Activated T-cell treated with anti-CD3 and anti-CD28 coated beads, Interleukin-2, amount 50 U/mL, for 72 hours (primary cell): ENCODE measurements at regions not wholly inside any gene's neighbourhood (a gene's known extent, or its start where the extent isn't known, plus 50 kb on each side); places are given as distances from the start of the nearest gene placed in this dataset.
"Not testable (repeated sequence)": the region's sequence is repeated elsewhere in the genome, so short reads cannot be mapped to it uniquely, and the experiment has no call there.

ENCODE experiments used
- ATAC-seq, 2 donors: fragments of 150-1000 bp; cut with Tn5 transposase; replicated peaks in 1 of 2; 2 replicates each; pipeline ENCODE4 v1.10.0; 2021; ENCODE audit warnings: moderate library complexity in 2 of 2, mild to moderate bottlenecking in 1 of 2
- DNase-seq, 2 donors: peaks; one replicate each; pipeline ENCODE4 v3.0.0; 2021 to 2022; ENCODE audit warnings: mixed read lengths in 1 of 2
- H3K27ac Mint-ChIP-seq: one replicate; pipeline ENCODE4 v1.8.0; 2022; ENCODE audit warnings: mild to moderate bottlenecking, moderate library complexity, mixed read lengths
- H3K27me3 Mint-ChIP-seq: one replicate; pipeline ENCODE4 v1.8.0; 2022; ENCODE audit warnings: low read depth, mixed read lengths
- H3K36me3 Mint-ChIP-seq, 2 donors: one replicate each; pipeline ENCODE4 v1.8.0; 2022; ENCODE audit warnings: mixed read lengths in 2 of 2, mild to moderate bottlenecking in 1 of 2; ENCODE audit not compliant: insufficient read depth in 2 of 2
- H3K4me1 Mint-ChIP-seq: one replicate; pipeline ENCODE4 v1.8.0; 2022; ENCODE audit warnings: low read depth, mixed read lengths
- H3K4me3 Mint-ChIP-seq, 2 donors: one replicate each; pipeline ENCODE4 v1.8.0; 2022; ENCODE audit warnings: mild to moderate bottlenecking in 2 of 2, mixed read lengths in 2 of 2, moderate library complexity in 2 of 2
- H3K9me3 Mint-ChIP-seq, 2 donors: one replicate each; pipeline ENCODE4 v1.8.0; 2022; ENCODE audit warnings: mixed read lengths in 2 of 2

DNA sequence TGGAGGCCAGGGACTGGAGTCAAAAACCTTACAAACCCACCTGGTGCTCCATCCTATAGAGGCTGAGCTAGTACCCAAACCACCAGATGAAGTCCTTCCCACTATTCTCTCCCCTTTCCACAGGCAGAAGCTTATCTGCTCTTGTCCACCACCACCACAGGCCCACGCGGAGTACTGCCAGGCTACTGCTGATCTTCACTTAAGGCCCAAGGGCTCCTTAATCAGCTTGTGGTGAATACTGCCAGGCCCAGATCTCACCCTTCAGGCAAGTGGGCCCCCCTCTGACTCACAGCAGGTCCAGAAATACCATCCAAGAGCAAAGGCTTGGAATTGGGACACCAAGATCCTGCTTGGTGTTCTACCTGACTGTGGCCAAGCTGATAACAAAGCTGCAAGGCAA, 598.1 kb upstream of the CBLB start:
- Mint-ChIP-seq H3K4me3 (no peak overlapping the region), H3K36me3 (peaks cover 17 to 56% of the 10 kb centered on the region in 2 donors), H3K4me1 (no peaks in the 10 kb centered on the region), H3K27ac (no peak overlapping the region), H3K9me3 (peaks cover 11 to 27% of the 10 kb centered on the region in 2 donors), H3K27me3 (peaks cover 5% of the 10 kb centered on the region)
- ATAC-seq (no peak), DNase-seq (no peak)

DNA sequence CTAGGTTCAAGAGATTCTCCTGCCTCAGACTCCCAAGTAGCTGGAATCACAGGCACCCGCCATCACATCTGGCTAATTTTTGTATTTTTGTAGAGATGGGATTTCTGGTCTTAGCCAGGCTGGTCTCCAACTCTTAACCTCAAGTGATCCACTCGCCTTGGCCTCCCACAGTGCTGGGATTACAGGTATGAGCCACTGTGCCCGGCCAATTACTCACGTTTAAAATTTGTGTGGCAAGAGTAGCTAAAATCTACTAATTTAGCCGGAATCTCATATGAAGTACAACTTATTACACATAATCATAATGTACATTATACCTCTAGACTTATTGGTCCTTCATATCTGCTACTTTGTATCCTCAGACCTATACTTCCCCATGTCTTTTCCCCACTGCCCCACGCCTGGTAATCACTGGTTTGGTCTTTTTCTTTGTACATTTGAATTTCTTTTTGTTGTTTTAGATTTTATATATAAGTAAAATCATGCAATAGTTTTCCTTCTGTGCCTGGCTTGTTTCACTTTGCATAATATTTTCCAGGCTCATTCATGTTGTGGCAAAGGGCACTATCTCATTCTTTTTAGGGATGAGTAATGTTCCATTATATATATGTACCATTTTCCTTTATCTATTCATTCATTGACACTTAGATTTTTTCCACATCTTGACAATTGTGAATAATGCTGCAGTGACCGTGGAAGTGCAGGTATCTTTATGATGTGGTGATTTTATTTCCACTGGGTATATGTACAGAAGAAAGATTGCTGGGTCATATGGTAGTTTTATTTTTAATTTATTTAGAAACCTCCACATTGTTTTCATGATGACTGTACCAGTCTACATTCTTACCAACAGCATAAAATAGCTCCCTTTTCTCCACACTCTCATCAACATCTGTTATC, 605.0 kb upstream of the CBLB start:
- peak overlapping the region; percentile 1 to 20 for H3K4me3 Mint-ChIP-seq
- peaks cover 30% of the 10 kb centered on the region for H3K4me1 Mint-ChIP-seq
- H3K9me3 Mint-ChIP-seq = peaks cover 13 to 16% of the 10 kb centered on the region in 2 donors
- H3K27ac Mint-ChIP-seq = peak overlapping the region; percentile 58
- ATAC-seq = peak; percentile 92 to 93
- DNase-seq = peak in 1 of 2 donors; percentile 26
- peaks cover 23 to 64% of the 10 kb centered on the region in 2 donors for H3K36me3 Mint-ChIP-seq
- no peaks in the 10 kb centered on the region for H3K27me3 Mint-ChIP-seq

DNA sequence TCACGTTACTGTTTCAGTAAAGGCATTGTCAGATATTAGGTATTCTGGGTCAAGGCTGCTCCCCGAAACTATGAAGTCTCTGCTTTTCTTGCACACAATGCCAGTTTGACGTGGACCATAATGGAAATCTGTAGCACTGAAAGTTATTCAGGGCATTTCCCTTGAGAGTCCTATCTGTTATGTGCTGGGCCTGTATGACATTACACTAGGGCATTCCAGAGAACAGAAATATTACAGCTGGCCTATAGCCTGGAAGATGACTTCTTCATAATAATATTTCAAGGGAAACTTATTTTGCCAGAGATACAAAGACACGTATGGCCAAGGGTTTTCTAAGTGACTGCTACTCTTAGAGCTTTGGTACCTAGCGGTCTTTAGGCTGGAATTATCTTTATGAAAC, 613.6 kb upstream of the CBLB start:
- H3K36me3 Mint-ChIP-seq = peaks cover 17 to 34% of the 10 kb centered on the region in 2 donors
- no peaks in the 10 kb centered on the region for H3K4me1 Mint-ChIP-seq
- DNase-seq (no peak), ATAC-seq (no peak)
- no peaks in the 10 kb centered on the region for H3K27me3 Mint-ChIP-seq
- H3K4me3 Mint-ChIP-seq = no peak overlapping the region
- peaks cover 11 to 22% of the 10 kb centered on the region in 2 donors for H3K9me3 Mint-ChIP-seq
- H3K27ac Mint-ChIP-seq = no peak overlapping the region

DNA sequence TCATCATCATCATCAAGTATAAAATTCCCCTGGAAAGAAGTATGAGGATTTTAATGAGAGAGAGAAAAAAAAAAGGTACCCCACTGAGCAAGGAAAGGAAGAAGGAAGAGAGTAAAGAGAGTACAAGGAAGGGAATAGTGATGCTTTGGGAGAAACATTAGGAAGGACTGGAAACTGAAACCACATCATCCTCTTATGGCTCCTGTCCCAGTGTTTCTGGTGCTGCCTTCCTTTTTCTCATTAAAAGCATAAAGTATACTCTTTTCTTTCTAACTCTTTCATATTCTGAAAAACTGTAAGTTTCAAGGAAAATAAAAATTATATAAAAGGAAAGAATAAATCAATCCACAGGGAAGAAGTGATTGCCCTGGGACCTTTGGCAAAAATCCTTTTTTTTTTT, 616.4 kb upstream of the CBLB start:
- Mint-ChIP-seq H3K4me3 (no peak overlapping the region), H3K4me1 (no peaks in the 10 kb centered on the region), H3K36me3 (peaks cover 3 to 12% of the 10 kb centered on the region in 2 donors), H3K9me3 (peaks cover 2 to 14% of the 10 kb centered on the region in 2 donors), H3K27ac (no peak overlapping the region), H3K27me3 (no peaks in the 10 kb centered on the region)
- ATAC-seq (no peak), DNase-seq (no peak)

DNA sequence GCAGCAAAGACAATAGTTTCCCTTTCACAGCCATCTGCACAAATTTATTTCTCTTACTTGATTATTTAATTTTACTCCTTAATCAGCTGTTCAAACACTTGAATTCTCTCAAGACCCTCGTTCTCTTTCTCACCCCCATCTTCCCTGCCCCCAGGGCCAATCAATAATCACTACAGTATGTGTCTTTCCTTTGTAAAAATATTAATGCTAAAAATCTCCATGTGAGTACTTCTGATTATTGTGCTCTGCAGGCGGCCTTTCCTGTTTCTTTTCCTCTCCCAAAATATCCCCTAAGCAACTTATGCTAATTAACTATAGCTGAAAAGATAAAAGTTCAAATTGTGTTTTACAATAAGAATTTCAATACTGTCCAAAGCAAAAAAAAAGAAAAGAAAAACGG, 617.0 kb upstream of the CBLB start:
- H3K27ac Mint-ChIP-seq = no peak overlapping the region
- peaks cover 3 to 12% of the 10 kb centered on the region in 2 donors for H3K36me3 Mint-ChIP-seq
- DNase-seq (no peak), ATAC-seq (no peak)
- peaks cover 2 to 11% of the 10 kb centered on the region in 2 donors for H3K9me3 Mint-ChIP-seq
- no peak overlapping the region for H3K4me3 Mint-ChIP-seq
- H3K4me1 Mint-ChIP-seq = no peaks in the 10 kb centered on the region
- H3K27me3 Mint-ChIP-seq = no peaks in the 10 kb centered on the region

DNA sequence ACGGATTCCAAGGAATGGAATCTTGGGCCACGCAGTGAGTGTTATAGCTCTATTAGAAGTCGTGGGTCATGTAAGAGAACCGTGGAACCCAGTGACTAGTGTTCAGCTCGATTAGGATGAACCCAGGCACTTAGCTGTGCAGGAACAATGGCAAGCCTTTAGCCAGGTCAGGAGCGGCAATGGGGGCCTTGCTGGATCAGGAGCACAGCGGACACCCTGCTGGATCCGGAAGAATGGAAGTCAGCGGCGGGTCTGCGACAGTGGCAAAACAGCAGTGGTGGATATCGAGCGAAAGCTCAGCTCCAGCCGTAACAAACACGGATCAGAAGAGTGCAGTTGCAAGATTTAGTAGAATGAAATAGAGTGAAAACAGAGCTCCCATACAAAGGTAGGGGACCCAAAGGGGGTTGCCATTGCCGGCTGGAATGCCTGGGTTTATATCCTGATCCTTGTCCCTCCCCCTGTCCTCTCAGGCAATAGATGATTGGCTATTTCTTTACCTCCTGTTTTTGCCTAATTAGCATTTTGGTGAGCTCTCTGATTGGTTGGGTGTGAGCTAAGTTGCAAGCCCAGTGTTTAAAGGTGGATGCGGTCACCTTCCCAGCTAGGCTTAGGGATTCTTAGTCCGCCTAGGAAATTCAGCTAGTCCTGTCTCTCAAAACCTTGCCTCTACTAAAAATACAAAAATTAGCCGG, 618.3 kb upstream of the CBLB start:
- not testable (repeated sequence) for H3K27me3 Mint-ChIP-seq, H3K4me3 Mint-ChIP-seq, H3K4me1 Mint-ChIP-seq, H3K27ac Mint-ChIP-seq, H3K9me3 Mint-ChIP-seq, ATAC-seq, DNase-seq, H3K36me3 Mint-ChIP-seq

DNA sequence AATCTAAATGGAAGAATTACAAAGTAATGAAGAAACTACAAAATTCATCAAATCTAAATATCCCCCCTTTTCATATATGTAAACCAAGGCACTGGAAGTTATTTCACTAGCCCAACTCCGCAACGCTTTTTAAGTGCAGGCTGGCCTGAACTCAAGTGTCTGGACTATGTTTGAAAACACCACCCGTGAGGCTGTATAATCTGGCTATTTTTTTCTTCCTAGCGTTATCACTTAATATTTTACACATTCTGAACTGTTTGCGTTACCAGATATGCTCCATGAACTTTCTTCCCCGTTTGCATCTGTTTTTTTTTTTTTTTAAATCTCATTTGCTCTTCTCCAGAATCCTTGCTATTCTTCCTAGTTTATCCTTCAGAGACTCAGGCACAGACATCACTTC, 619.5 kb upstream of the CBLB start:
- Mint-ChIP-seq H3K4me1 (no peaks in the 10 kb centered on the region), H3K27me3 (no peaks in the 10 kb centered on the region), H3K4me3 (no peak overlapping the region), H3K36me3 (peaks cover 2 to 4% of the 10 kb centered on the region in 2 donors), H3K9me3 (peaks cover 2 to 6% of the 10 kb centered on the region in 2 donors), H3K27ac (no peak overlapping the region)
- DNase-seq (no peak), ATAC-seq (no peak)

DNA sequence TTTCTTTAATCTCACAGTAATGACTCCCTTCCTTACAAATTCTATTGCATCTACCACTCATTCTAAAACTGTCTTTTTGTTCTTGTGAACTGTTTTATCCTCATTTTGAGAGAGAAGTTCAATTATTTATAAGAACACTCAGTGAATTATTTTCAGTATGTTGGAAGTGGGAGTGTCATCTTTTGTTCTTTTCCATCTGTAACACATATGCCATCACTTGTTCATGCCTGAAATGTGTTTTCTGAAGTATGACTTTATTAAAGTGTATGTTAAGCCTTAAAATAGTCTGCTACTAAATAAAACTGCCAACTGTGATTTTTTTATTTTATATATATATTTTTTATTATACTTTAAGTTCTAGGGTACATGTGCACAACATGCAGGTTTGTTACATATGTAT, 623.0 kb upstream of the CBLB start:
- peaks cover 0 to 3% of the 10 kb centered on the region in 2 donors for H3K9me3 Mint-ChIP-seq
- H3K27ac Mint-ChIP-seq = no peak overlapping the region
- H3K4me3 Mint-ChIP-seq = no peak overlapping the region
- ATAC-seq (no peak), DNase-seq (no peak)
- H3K27me3 Mint-ChIP-seq = no peaks in the 10 kb centered on the region
- no peaks in the 10 kb centered on the region for H3K36me3 Mint-ChIP-seq
- H3K4me1 Mint-ChIP-seq = no peaks in the 10 kb centered on the region

DNA sequence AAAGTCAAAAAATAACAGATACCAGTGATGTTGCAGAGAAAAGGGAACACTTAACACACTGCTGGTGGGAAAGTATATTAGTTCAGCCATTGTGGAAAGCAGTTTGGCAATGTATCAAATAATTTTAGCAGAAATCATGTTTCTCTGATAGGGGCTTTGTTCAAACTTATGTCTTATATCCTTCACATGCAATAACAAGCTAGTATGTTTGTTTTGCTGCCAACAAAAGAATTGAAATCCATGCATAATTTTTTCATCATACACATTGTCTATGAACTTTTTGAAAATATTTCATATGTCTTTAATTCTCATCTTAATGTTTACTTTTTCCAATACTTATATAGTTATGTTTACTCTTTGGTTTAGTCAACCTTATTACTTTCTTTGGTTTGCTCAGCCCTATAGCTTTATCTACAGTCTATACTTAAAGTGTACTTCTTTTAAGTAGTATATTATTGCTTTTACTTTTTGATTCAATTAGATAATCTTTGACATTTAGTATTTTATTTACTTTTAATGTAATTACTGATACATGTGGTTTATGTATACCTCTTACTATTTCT, 639.6 kb upstream of the CBLB start:
- Mint-ChIP-seq H3K27ac (no peak overlapping the region), H3K36me3 (peaks cover 0 to 7% of the 10 kb centered on the region in 2 donors), H3K9me3 (peaks cover 0 to 7% of the 10 kb centered on the region in 2 donors), H3K27me3 (no peaks in the 10 kb centered on the region), H3K4me1 (peaks cover 15% of the 10 kb centered on the region), H3K4me3 (no peak overlapping the region)
- ATAC-seq = no peak
- DNase-seq = no peak

DNA sequence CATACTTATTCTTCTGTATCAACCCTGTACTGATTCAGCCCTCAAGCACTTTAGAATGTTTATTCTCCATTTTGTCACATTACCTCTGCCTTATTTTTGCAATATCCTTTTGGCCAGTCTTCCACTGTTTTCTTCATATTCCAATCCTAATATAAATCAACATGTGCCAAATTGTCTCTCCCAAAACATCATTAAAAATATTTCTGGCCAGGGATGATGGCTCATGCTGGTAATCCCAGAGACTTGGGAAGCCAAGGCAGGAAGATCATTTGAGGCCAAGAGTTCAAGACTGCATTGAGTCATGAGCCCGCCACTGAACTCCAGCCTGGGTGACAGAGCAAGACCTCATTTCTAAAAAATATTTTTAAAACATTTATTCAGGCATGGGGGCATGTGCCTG, 641.4 kb upstream of the CBLB start:
- no peak overlapping the region for H3K4me3 Mint-ChIP-seq
- H3K27ac Mint-ChIP-seq = no peak overlapping the region
- DNase-seq = no peak
- no peak for ATAC-seq
- H3K27me3 Mint-ChIP-seq = no peaks in the 10 kb centered on the region
- H3K4me1 Mint-ChIP-seq = peaks cover 15% of the 10 kb centered on the region
- peaks cover 0 to 7% of the 10 kb centered on the region in 2 donors for H3K36me3 Mint-ChIP-seq
- peaks cover 0 to 7% of the 10 kb centered on the region in 2 donors for H3K9me3 Mint-ChIP-seq

DNA sequence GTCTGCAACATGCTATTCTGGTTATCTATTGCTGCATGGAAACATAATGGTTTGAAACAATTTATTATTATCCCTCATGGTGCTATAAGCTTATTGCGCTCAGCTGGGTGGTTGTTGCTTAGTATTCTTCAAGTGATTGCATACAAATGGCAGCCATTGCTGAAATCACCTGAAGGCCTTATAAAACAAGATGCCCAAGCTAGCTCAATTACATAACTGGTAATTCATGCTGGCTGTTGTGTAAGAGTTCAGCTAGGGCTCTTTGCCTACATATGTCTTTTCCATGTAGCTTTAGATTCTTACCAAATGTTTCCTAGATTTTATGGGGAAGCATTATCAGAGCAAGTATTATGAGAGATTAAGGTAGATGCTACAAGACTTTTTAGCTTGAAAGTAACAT, 644.0 kb upstream of the CBLB start:
- DNase-seq (no peak), ATAC-seq (no peak)
- H3K4me3 Mint-ChIP-seq = no peak overlapping the region
- H3K27ac Mint-ChIP-seq = no peak overlapping the region
- H3K9me3 Mint-ChIP-seq = peaks cover 0 to 3% of the 10 kb centered on the region in 2 donors
- peaks cover 1% of the 10 kb centered on the region in 2 donors for H3K36me3 Mint-ChIP-seq
- no peaks in the 10 kb centered on the region for H3K27me3 Mint-ChIP-seq
- H3K4me1 Mint-ChIP-seq = peaks cover 7% of the 10 kb centered on the region

DNA sequence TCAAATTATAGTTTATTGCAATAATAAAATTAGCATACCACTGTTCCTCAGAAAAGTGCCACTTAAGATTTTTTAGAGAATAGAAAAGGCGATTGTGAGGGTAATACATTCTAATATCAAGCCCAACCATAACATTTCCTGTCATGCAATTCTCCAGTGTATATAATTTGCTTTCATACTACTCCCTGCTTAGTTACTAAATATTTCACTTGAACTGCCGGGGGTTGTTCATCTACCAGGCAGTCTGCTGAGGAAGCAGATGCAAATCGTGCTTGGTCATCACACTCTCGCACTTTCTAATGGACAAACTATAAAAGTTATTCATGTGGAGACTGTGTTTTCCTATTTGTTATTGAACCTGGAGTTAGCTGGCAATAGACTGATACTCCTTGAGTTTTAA, 645.6 kb upstream of the CBLB start:
- DNase-seq = no peak
- Mint-ChIP-seq H3K9me3 (peaks cover 0 to 3% of the 10 kb centered on the region in 2 donors), H3K4me1 (peaks cover 4% of the 10 kb centered on the region), H3K27ac (no peak overlapping the region), H3K36me3 (peaks cover 1% of the 10 kb centered on the region in 2 donors), H3K27me3 (no peaks in the 10 kb centered on the region), H3K4me3 (no peak overlapping the region)
- ATAC-seq = no peak

DNA sequence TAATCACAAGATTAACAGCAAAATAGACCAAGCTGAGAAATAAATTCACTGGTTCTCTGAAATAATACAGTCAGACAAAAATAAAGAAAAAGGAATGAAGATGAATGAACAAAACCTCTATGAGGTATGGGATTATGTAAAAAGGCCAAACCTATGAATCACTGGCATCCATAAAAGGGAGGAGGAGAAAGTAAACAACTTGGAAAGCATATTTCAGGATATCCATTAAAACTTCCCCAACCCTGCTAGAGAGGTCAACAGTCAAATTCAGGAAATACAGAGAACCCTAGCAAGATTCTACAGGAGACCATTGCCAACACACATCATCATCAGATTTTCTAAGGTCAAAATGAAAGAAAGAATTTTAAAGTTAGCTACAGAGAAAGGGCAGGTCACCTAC, 649.7 kb upstream of the CBLB start:
- no peak for ATAC-seq
- Mint-ChIP-seq H3K27ac (no peak overlapping the region), H3K27me3 (no peaks in the 10 kb centered on the region), H3K9me3 (peaks cover 0 to 7% of the 10 kb centered on the region in 2 donors), H3K4me3 (no peak overlapping the region), H3K4me1 (peaks cover 20% of the 10 kb centered on the region), H3K36me3 (peaks cover 0 to 4% of the 10 kb centered on the region in 2 donors)
- no peak for DNase-seq
